Vagina (tissue), 2 donors: ENCODE measurements at regions not wholly inside any gene's neighbourhood (a gene's known extent, or its start where the extent isn't known, plus 50 kb on each side); places are given as distances from the start of the nearest gene placed in this dataset.

Experiments used
- POLR2A ChIP-seq, 2 donors: fragments of 450-650 bp; IDR thresholded peaks; one replicate each; pipeline ENCODE4 v1.6.1; 2017; ENCODE audit warnings: antibody characterized with exemption in 2 of 2, mild to moderate bottlenecking in 2 of 2, moderate library complexity in 2 of 2
- TF ChIP-seq, protein P1 (sequence below), 3 experiments: fragments of 450-650 bp in 2 of 3; fragments of 200-600 bp in 1 of 3; sonication (generic) in 1 of 3; IDR thresholded peaks; one replicate each; pipeline ENCODE4 v1.5.1; 2017 to 2019; ENCODE audit warnings: antibody characterized with exemption in 3 of 3, mild to moderate bottlenecking in 2 of 3, moderate library complexity in 2 of 3

- TF ChIP-seq, protein P1, sequence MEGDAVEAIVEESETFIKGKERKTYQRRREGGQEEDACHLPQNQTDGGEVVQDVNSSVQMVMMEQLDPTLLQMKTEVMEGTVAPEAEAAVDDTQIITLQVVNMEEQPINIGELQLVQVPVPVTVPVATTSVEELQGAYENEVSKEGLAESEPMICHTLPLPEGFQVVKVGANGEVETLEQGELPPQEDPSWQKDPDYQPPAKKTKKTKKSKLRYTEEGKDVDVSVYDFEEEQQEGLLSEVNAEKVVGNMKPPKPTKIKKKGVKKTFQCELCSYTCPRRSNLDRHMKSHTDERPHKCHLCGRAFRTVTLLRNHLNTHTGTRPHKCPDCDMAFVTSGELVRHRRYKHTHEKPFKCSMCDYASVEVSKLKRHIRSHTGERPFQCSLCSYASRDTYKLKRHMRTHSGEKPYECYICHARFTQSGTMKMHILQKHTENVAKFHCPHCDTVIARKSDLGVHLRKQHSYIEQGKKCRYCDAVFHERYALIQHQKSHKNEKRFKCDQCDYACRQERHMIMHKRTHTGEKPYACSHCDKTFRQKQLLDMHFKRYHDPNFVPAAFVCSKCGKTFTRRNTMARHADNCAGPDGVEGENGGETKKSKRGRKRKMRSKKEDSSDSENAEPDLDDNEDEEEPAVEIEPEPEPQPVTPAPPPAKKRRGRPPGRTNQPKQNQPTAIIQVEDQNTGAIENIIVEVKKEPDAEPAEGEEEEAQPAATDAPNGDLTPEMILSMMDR (IDR thresholded peaks at IDR 0.05), result no peak
- TF ChIP-seq POLR2A (IDR thresholded peaks at IDR 0.05), result no peak
Measured at GRCh38 chr5:167732499-167732898, 558.9 kb upstream of the WWC1 start.
